ENCODE measurements at regions not wholly inside any gene's neighbourhood (a gene's known extent, or its start where the extent isn't known, plus 50 kb on each side); places are given as distances from the start of the nearest gene placed in this dataset.

DNA sequence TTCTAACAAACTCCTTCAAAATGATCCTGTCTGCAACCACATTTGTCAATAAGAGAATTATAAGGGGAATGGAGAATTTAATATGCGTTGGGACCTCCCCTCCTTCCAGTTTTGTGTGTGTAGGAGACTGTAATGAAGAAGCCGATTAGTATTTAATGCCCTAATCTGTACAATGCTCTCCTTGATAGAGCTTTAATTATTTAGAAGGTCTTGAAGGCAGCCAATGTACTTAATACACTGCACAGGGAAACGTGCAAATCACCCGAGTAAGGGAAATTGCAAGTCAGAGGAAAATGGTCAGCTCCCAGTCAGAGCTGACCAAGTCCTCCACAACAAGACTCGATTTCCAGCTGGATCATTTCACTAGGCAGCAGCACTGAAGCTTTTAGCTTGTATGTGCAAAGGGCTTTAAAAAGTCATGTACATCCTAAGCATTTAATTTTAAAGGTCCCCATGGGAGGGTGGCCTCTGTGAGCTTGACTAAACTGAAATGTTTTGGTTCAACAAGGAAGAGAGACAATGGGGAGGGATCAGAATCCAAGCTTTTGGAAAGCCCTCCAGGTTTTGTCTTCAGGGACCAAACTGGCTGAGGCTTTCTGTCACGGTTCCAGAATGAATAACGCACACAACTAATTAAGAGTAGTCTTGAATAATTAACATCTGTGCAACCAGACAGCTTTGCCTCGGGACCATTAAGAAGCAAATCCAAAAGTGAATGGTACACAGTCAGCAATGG, 159.8 kb upstream of the MITF start:
- ATAC-seq: no peak
- Histone ChIP-seq H3K4me1 (ENCODE audit: control insufficient read depth, insufficient read depth, low read length) (no peaks in the 10 kb centered on the region), H2AFZ (ENCODE audit: control insufficient read depth, low read depth, low read length) (no peak overlapping the region), H3K27ac (ENCODE audit: control insufficient read depth, insufficient read depth) (no peak overlapping the region), H3K4me3 (no peak overlapping the region), H3K9ac (ENCODE audit: control insufficient read depth, insufficient read depth, low read length) (no peak overlapping the region), H3K9me3 (replicated peaks; ENCODE audit: control insufficient read depth, insufficient read depth, low read length) (no peaks in the 10 kb centered on the region), H4K20me1 (ENCODE audit: control insufficient read depth, insufficient read depth) (no peaks in the 10 kb centered on the region), H3K79me2 (ENCODE audit: control insufficient read depth, insufficient read depth, low read length) (no peaks in the 10 kb centered on the region), H3K27me3 (replicated peaks in 1 of 2; ENCODE audit: control insufficient read depth in 2 of 2, insufficient read depth in 2 of 2, low read length in 1 of 2) (no peaks in the 10 kb centered on the region), H3K4me2 (ENCODE audit: control insufficient read depth, insufficient read depth) (no peak overlapping the region), H3K36me3 (ENCODE audit: control insufficient read depth in 2 of 2, insufficient read depth in 2 of 2, low read length in 1 of 2) (no peaks in the 10 kb centered on the region)
- no peak for DNase-seq (ENCODE audit: low read depth, low spot score)
- RAD21 ChIA-PET (ENCODE audit: unreplicated experiment): no interaction called here
- intact Hi-C loops (cut with micrococcal nuclease; ENCODE audit: unreplicated experiment) (no loop called here), in situ Hi-C loops (cut with MboI) (no loop called here)
- WGBS (ENCODE audit: insufficient coverage, insufficient replicate concordance, low lambda C conversion rate, missing lambda C conversion rate): 25% methylated on average over 8 of the region's 8 CpGs
- SMC1A ChIA-PET (ENCODE audit: uncharacterized antibody, unreplicated experiment): no interaction called here
- POLR2A ChIA-PET: no interaction called here
- no TSS peak for BruUV-seq (replicated peaks)
- TF ChIP-seq SUPT20H (IDR thresholded peaks at IDR 0.05; ENCODE audit: borderline replicate concordance, control insufficient read depth, low read depth, low read length): no peak
- TF ChIP-seq SUZ12 (IDR thresholded peaks at IDR 0.05; ENCODE audit: unreplicated experiment): no peak
- TF ChIP-seq POLR2AphosphoS2 (IDR thresholded peaks at IDR 0.05; ENCODE audit: low read depth, low read length): no peak
- no peak for TF ChIP-seq NR2C2 (IDR thresholded peaks at IDR 0.05; ENCODE audit: borderline replicate concordance, control insufficient read depth, insufficient read length, low read depth)
- CTCF ChIA-PET: interaction anchor here (0.6 kb wide), 1 partner anchor 66 kb away, joined by 3 read pairs; no protein-coding TSS in a partner anchor
- FAIRE-seq: no peak

DNA sequence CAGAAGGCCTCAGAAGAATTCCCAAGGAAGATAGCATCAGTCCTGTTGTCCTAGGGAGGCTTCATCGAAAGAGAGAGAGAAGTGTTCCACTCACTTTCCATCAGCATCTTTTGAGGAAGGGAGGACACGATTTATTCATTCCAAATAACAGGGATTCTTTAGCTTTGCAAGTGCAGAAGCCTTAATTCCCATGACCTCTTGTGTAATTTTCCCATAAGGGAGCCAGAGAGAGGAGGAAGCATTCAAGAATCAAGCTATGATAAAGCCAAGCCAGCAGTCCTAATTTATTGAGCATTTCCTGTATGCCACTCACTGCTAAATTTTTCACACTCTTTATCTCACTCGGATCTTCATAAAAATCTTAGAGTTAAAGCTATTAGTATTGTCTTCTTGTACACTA, 169.7 kb upstream of the MITF start:
- Histone ChIP-seq H3K79me2 (ENCODE audit: control insufficient read depth, insufficient read depth, low read length) (no peaks in the 10 kb centered on the region), H3K4me1 (ENCODE audit: control insufficient read depth, insufficient read depth, low read length) (no peaks in the 10 kb centered on the region), H3K4me2 (ENCODE audit: control insufficient read depth, insufficient read depth) (no peak overlapping the region), H3K36me3 (ENCODE audit: control insufficient read depth in 2 of 2, insufficient read depth in 2 of 2, low read length in 1 of 2) (no peaks in the 10 kb centered on the region), H4K20me1 (ENCODE audit: control insufficient read depth, insufficient read depth) (no peaks in the 10 kb centered on the region), H3K4me3 (no peak overlapping the region), H2AFZ (ENCODE audit: control insufficient read depth, low read depth, low read length) (no peak overlapping the region), H3K27ac (ENCODE audit: control insufficient read depth, insufficient read depth) (no peak overlapping the region), H3K9ac (ENCODE audit: control insufficient read depth, insufficient read depth, low read length) (no peak overlapping the region), H3K9me3 (replicated peaks; ENCODE audit: control insufficient read depth, insufficient read depth, low read length) (no peaks in the 10 kb centered on the region), H3K27me3 (replicated peaks in 1 of 2; ENCODE audit: control insufficient read depth in 2 of 2, insufficient read depth in 2 of 2, low read length in 1 of 2) (no peaks in the 10 kb centered on the region)
- ChIA-PET POLR2A (no interaction called here), CTCF (no interaction called here), RAD21 (ENCODE audit: unreplicated experiment) (no interaction called here), SMC1A (ENCODE audit: uncharacterized antibody, unreplicated experiment) (no interaction called here)
- WGBS (ENCODE audit: insufficient coverage, insufficient replicate concordance, low lambda C conversion rate, missing lambda C conversion rate): 17% methylated on average over 3 of the region's 3 CpGs
- FAIRE-seq (no peak), ATAC-seq (no peak), DNase-seq (ENCODE audit: low read depth, low spot score) (no peak)
- in situ Hi-C loops (cut with MboI) (no loop called here), intact Hi-C loops (cut with micrococcal nuclease; ENCODE audit: unreplicated experiment) (no loop called here)
- no TSS peak for BruUV-seq (replicated peaks)
- TF ChIP-seq YY1 (IDR thresholded peaks at IDR 0.05; ENCODE audit: low read depth, low read length) (no peak), FOXK2 (IDR thresholded peaks at IDR 0.05) (no peak), ZSCAN29 (IDR thresholded peaks at IDR 0.05) (no peak), SREBF1 (IDR thresholded peaks at IDR 0.05; ENCODE audit: low read length) (no peak), KAT2A (conservative IDR thresholded peaks at IDR 0.05; ENCODE audit: control insufficient read depth, low read depth, low read length) (no peak), ZNF24 (IDR thresholded peaks at IDR 0.05) (no peak), TBL1XR1 (IDR thresholded peaks at IDR 0.05; ENCODE audit: low read depth, low read length) (no peak), TCF3 (IDR thresholded peaks at IDR 0.05; ENCODE audit: borderline replicate concordance, insufficient read depth, low read depth, low read length) (no peak), PAX8 (IDR thresholded peaks at IDR 0.05) (no peak)
- TF ChIP-seq, protein P1, sequence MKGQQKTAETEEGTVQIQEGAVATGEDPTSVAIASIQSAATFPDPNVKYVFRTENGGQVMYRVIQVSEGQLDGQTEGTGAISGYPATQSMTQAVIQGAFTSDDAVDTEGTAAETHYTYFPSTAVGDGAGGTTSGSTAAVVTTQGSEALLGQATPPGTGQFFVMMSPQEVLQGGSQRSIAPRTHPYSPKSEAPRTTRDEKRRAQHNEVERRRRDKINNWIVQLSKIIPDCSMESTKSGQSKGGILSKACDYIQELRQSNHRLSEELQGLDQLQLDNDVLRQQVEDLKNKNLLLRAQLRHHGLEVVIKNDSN (IDR thresholded peaks at IDR 0.05; ENCODE audit: borderline replicate concordance, extremely low read length, insufficient read depth, low read depth, low read length): no peak
- TF ChIP-seq, protein P2, sequence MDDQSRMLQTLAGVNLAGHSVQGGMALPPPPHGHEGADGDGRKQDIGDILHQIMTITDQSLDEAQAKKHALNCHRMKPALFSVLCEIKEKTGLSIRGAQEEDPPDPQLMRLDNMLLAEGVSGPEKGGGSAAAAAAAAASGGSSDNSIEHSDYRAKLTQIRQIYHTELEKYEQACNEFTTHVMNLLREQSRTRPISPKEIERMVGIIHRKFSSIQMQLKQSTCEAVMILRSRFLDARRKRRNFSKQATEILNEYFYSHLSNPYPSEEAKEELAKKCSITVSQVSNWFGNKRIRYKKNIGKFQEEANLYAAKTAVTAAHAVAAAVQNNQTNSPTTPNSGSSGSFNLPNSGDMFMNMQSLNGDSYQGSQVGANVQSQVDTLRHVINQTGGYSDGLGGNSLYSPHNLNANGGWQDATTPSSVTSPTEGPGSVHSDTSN (IDR thresholded peaks at IDR 0.05; ENCODE audit: insufficient replicate concordance, low read depth, low read length): no peak
